Central memory CD8-positive, alpha-beta T cell (primary cell): ENCODE measurements at regions not wholly inside any gene's neighbourhood (a gene's known extent, or its start where the extent isn't known, plus 50 kb on each side); places are given as distances from the start of the nearest gene placed in this dataset.
"Not testable (repeated sequence)": the region's sequence is repeated elsewhere in the genome, so short reads cannot be mapped to it uniquely, and the experiment has no call there.

ENCODE experiments used
- ATAC-seq: fragments of 150-1000 bp; cut with Tn5 transposase; replicated peaks from 2 replicates; pipeline ENCODE4 v1.10.0; 2022; ENCODE audit warnings: mild to moderate bottlenecking, moderate FRiP score, moderate number of reproducible peaks; ENCODE audit not compliant: poor library complexity, severe bottlenecking; ENCODE audit errors: extremely low read depth
- DNase-seq, 2 donors: peaks; one replicate each; pipeline ENCODE4 v3.0.0; 2021; ENCODE audit warnings: low spot score in 2 of 2
- H3K27ac Mint-ChIP-seq: one replicate; pipeline ENCODE4 v1.8.0; 2022; ENCODE audit warnings: low read depth, mild to moderate bottlenecking, moderate library complexity, mixed read lengths
- H3K27me3 Mint-ChIP-seq: one replicate; pipeline ENCODE4 v1.8.0; 2022; ENCODE audit warnings: mixed read lengths
- H3K36me3 Mint-ChIP-seq: one replicate; pipeline ENCODE4 v1.8.0; 2022; ENCODE audit warnings: mild to moderate bottlenecking, moderate library complexity, mixed read lengths; ENCODE audit not compliant: insufficient read depth
- H3K4me1 Mint-ChIP-seq: one replicate; pipeline ENCODE4 v1.8.0; 2022; ENCODE audit warnings: mixed read lengths
- H3K4me3 Mint-ChIP-seq: one replicate; pipeline ENCODE4 v1.8.0; 2022; ENCODE audit warnings: mild to moderate bottlenecking, moderate library complexity, mixed read lengths
- H3K9me3 Mint-ChIP-seq: one replicate; pipeline ENCODE4 v1.8.0; 2022; ENCODE audit warnings: mixed read lengths

DNA sequence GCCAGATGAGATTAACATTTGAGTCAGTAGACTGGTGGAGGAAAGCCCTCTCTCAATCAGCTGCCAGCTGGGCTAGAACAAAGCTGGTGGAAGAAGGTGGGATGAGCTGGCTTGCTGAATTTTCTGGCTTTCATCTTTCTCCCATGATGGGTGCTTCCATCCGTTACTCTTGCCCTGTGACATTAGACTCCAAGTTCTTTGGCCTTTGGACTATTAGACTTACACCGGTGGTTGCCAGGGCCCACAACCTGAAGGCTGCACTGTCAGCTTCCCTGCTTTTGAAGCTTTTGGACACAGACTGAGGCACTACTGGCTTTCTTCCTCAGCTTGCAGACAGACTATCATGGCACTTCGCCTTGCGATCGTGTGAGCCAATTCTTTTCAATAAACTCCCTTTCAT, 642.7 kb downstream of the TAF11L14 start:
- Mint-ChIP-seq H3K4me1 (no peaks in the 10 kb centered on the region), H3K36me3 (no peaks in the 10 kb centered on the region), H3K27ac (no peak overlapping the region), H3K27me3 (no peaks in the 10 kb centered on the region), H3K9me3 (peaks cover 11% of the 10 kb centered on the region), H3K4me3 (no peak overlapping the region)
- ATAC-seq (no peak), DNase-seq (no peak)

DNA sequence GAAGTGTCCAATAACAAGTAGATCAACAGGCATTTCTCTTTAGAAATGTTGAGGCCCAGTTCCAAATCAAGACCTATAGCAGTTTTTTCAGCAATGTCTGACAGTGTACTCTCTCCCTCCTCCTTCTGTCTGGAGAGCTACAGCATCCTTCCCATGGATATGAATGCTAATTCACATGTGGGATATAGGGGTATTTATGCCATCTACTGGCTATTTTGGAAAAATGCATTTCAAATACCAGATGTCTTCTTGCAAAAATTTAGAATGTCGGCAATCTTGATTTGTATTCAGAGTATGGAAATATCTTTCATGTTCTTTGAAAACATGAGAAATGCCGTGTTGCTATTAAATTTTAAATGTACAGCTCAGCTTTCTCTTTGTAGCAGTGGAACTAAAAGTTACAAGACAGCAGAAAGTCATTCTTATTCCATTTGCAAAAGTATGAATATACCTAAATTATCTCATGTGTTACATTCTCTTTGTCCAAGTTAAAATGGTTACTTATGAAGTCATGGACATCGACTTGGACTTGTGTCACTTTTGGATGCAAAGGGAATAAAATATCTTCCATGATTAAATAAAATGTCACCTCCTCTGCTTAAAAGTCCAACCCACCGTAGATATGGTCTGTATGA, 647.8 kb downstream of the TAF11L14 start:
- no peaks in the 10 kb centered on the region for H3K27me3 Mint-ChIP-seq
- H3K36me3 Mint-ChIP-seq, result no peaks in the 10 kb centered on the region
- H3K4me3 Mint-ChIP-seq, result no peak overlapping the region
- DNase-seq (no peak), ATAC-seq (no peak)
- H3K27ac Mint-ChIP-seq, result no peak overlapping the region
- H3K9me3 Mint-ChIP-seq, result peaks cover 19% of the 10 kb centered on the region
- H3K4me1 Mint-ChIP-seq, result no peaks in the 10 kb centered on the region

DNA sequence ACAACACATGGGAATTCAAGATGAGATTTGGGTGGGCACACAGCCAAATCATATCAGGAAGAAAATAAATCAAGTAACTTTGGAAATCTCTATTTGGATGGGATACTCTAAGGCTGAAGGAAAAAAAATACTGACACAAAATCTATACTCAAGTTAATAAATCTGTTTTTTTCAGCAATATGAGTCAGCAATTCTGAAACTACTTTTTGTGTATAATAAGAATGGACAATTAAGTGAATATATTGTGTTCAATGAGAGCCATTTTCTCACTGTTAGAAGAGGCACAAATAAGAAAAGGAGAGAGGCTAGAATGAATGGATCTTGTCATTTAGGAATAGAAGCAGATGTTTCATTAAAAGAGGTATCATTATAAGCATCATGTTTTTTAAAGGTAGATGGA, 651.0 kb downstream of the TAF11L14 start:
- peaks cover 16% of the 10 kb centered on the region for H3K9me3 Mint-ChIP-seq
- H3K27me3 Mint-ChIP-seq, result no peaks in the 10 kb centered on the region
- no peak overlapping the region for H3K27ac Mint-ChIP-seq
- DNase-seq (no peak), ATAC-seq (no peak)
- H3K4me1 Mint-ChIP-seq, result no peaks in the 10 kb centered on the region
- no peak overlapping the region for H3K4me3 Mint-ChIP-seq
- H3K36me3 Mint-ChIP-seq, result no peaks in the 10 kb centered on the region

GRCh38 chr5:18292146-18292545, 657.9 kb downstream of the TAF11L14 start:
- Mint-ChIP-seq H3K4me1 (no peaks in the 10 kb centered on the region), H3K9me3 (peaks cover 22% of the 10 kb centered on the region), H3K4me3 (no peak overlapping the region), H3K27me3 (no peaks in the 10 kb centered on the region), H3K27ac (no peak overlapping the region), H3K36me3 (no peaks in the 10 kb centered on the region)
- no peak for ATAC-seq
- no peak for DNase-seq

- peaks cover 28% of the 10 kb centered on the region for H3K9me3 Mint-ChIP-seq
- H3K27me3 Mint-ChIP-seq, H3K36me3 Mint-ChIP-seq, H3K27ac Mint-ChIP-seq, H3K4me1 Mint-ChIP-seq, H3K4me3 Mint-ChIP-seq, ATAC-seq, DNase-seq: not testable (repeated sequence)
Observed at GRCh38 chr5:18295696-18296095, 661.4 kb downstream of the TAF11L14 start.

GRCh38 chr5:18299166-18299565, 664.9 kb downstream of the TAF11L14 start:
- peaks cover 28% of the 10 kb centered on the region for H3K9me3 Mint-ChIP-seq
- DNase-seq, result no peak
- H3K4me3 Mint-ChIP-seq, result no peak overlapping the region
- H3K27me3 Mint-ChIP-seq, result no peaks in the 10 kb centered on the region
- H3K4me1 Mint-ChIP-seq, result no peaks in the 10 kb centered on the region
- no peak for ATAC-seq
- peaks cover 2% of the 10 kb centered on the region for H3K36me3 Mint-ChIP-seq
- no peak overlapping the region for H3K27ac Mint-ChIP-seq

DNA sequence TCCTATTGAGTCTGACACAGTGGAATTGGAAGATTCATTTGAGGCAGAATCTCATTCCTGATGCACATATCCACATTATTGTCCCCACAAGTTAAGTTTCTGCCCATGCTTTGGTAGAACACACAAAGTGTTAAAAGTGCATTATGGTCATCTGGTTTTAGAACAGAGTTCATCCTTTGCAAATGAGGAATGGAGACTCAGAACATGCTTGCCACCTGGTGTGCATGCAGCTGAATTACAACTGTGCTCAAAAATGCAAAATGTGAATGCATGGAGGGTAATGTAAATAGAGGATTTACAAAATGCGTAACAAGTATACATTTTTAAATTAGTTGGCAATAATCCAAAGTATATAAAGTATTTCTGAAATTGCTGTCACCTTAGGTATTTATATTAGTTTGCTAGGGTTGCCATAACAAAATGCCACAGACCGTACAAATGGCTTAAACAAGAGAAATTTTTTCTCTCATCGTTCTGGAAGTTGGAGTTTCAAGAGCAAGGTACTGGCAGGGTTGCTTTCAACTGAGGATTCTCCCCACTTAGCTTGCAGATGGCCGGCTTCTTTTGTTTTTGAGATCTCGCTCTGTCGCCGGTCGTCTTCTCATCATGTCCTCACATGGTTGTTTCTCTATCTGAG, 671.1 kb downstream of the TAF11L14 start:
- Mint-ChIP-seq H3K4me1 (no peaks in the 10 kb centered on the region), H3K9me3 (no peaks in the 10 kb centered on the region), H3K36me3 (peaks cover 2% of the 10 kb centered on the region), H3K4me3 (no peak overlapping the region), H3K27me3 (no peaks in the 10 kb centered on the region), H3K27ac (no peak overlapping the region)
- ATAC-seq, result no peak
- DNase-seq, result no peak

DNA sequence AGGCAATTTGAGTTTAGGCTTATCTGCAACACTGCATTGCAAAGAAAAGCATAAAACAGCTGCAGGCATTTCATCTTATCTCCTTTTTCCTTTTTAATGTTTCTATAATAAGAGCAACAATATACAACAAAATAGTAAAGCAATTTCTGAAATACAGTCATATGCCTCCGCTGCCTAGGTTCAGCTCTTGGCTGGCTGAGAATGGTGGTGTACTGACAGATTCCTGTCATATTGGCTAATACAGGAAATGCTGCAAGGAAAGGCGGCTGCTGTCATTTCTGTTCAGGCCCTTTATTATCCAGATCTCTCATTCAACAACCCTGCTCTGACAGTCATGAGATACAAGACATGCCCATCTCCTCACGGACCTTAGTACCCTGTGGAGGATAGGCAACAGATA, 677.0 kb downstream of the TAF11L14 start:
- no peak for ATAC-seq
- H3K27ac Mint-ChIP-seq, result no peak overlapping the region

DNA sequence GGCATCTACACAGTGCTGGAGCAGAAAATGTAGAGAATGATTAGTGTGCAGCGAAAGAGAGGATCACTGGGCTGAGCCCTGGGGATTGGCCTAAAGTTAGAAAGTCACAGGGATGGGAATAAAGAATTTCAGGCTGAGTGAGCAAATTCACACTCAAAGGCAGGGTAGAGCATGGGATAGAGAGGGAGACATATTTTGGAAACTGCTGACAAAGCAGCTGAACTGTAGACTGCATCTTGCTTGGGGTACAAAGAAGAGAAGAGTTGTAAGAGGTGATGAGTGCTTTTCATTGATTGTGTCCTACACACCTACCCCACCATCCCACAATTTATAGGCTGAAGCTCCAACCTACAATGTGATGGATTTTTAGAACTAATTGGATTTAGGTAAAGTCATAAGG, 677.8 kb downstream of the TAF11L14 start:
- Mint-ChIP-seq H3K36me3 (no peaks in the 10 kb centered on the region), H3K27ac (no peak overlapping the region), H3K9me3 (no peaks in the 10 kb centered on the region), H3K4me1 (no peaks in the 10 kb centered on the region), H3K27me3 (no peaks in the 10 kb centered on the region), H3K4me3 (no peak overlapping the region)
- no peak for DNase-seq
- no peak for ATAC-seq

More for the DNA sequence above, 677.0 kb downstream of the TAF11L14 start:
- H3K4me3 Mint-ChIP-seq, result no peak overlapping the region
- DNase-seq, result no peak
- H3K27me3 Mint-ChIP-seq, result no peaks in the 10 kb centered on the region
- no peaks in the 10 kb centered on the region for H3K9me3 Mint-ChIP-seq
- no peaks in the 10 kb centered on the region for H3K36me3 Mint-ChIP-seq
- no peaks in the 10 kb centered on the region for H3K4me1 Mint-ChIP-seq

- Mint-ChIP-seq H3K9me3 (peaks cover 4% of the 10 kb centered on the region), H3K4me3 (no peak overlapping the region), H3K27ac (no peak overlapping the region), H3K27me3 (no peaks in the 10 kb centered on the region), H3K4me1 (no peaks in the 10 kb centered on the region), H3K36me3 (peaks cover 1% of the 10 kb centered on the region)
- no peak for DNase-seq
- ATAC-seq, result no peak
Observed at GRCh38 chr5:18314192-18314778, 680.0 kb downstream of the TAF11L14 start.

DNA sequence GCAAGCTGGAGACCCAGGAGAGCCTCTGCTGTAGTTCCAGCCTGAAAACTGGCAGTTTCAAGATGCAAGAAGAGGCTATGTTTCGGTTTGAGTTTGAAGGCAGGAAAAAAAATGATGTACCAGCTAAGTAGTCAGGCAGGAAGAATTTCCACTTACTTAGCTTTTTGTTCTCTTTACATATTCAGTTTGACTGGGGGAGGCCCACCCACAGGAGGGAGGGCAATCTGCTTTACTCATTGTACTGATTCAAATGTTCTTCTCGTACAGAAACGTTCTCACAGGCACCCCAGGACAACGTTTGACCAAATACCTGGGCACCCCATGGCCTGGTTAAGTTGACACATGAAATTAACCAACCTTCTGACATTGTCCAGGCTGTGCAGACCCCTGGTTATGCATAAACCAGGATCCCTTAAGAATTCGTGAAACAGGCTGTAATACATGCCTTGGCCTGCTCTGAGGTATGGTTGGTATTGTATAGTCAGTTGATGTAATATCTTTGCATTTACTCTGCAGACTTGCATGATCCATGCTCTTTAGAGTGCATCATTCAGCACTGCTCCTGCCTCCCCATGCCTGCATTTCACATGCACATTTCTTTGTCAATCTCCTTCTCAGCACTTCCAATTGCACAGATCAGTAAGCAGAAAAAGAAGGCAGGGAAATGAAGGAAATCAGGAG, 687.1 kb downstream of the TAF11L14 start:
- DNase-seq (no peak), ATAC-seq (no peak)
- H3K9me3 Mint-ChIP-seq, result peaks cover 5% of the 10 kb centered on the region
- no peak overlapping the region for H3K27ac Mint-ChIP-seq
- H3K27me3 Mint-ChIP-seq, result no peaks in the 10 kb centered on the region
- no peak overlapping the region for H3K4me3 Mint-ChIP-seq
- peaks cover 1% of the 10 kb centered on the region for H3K36me3 Mint-ChIP-seq
- no peaks in the 10 kb centered on the region for H3K4me1 Mint-ChIP-seq

- H3K36me3 Mint-ChIP-seq, result no peaks in the 10 kb centered on the region
- H3K9me3 Mint-ChIP-seq, result peaks cover 5% of the 10 kb centered on the region
- H3K4me3 Mint-ChIP-seq, result no peak overlapping the region
- no peaks in the 10 kb centered on the region for H3K27me3 Mint-ChIP-seq
- H3K4me1 Mint-ChIP-seq, result no peaks in the 10 kb centered on the region
- ATAC-seq (no peak), DNase-seq (no peak)
- H3K27ac Mint-ChIP-seq, result no peak overlapping the region
Observed at GRCh38 chr5:18323891-18324290, 689.6 kb downstream of the TAF11L14 start.

DNA sequence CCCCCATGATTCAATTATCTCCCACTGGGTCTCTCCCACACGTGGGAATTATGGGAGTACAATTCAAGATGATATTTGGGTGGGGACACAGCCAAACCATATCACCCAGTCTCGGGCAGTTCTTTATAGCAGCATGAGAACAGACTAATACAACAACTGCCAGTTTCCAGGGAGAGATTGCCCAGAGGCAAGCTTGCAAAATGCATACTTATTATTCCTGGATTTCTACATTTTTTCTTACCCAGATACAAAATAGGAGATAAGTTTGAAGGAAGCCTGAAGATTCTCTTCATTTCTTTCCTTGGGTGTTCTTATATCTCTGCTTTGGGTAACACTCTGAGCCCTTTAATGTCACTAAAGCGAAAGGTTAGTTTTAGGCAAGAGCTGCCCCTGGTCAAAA, 691.2 kb downstream of the TAF11L14 start:
- no peak for DNase-seq
- H3K27me3 Mint-ChIP-seq, result no peaks in the 10 kb centered on the region

More for the DNA sequence above, 691.2 kb downstream of the TAF11L14 start:
- H3K4me3 Mint-ChIP-seq, result no peak overlapping the region
- no peak for ATAC-seq
- H3K9me3 Mint-ChIP-seq, result no peaks in the 10 kb centered on the region
- no peak overlapping the region for H3K27ac Mint-ChIP-seq
- H3K36me3 Mint-ChIP-seq, result no peaks in the 10 kb centered on the region
- no peaks in the 10 kb centered on the region for H3K4me1 Mint-ChIP-seq
